GM18870 (cell line): ENCODE measurements at regions not wholly inside any gene's neighbourhood (a gene's known extent, or its start where the extent isn't known, plus 50 kb on each side); places are given as distances from the start of the nearest gene placed in this dataset.

Experiments
- ATAC-seq: cut with Tn5 transposase; IDR thresholded peaks from one replicate; pipeline ENCODE4 v1.9.1; 2021; ENCODE audit warnings: moderate library complexity; ENCODE audit not compliant: unreplicated experiment

- no peak for ATAC-seq
Observed at GRCh38 chr17:74032222-74032621, 171.3 kb upstream of the RPL38 start.

- no peak for ATAC-seq
Observed at GRCh38 chr17:74037320-74037719, 166.2 kb upstream of the RPL38 start.

- no peak for ATAC-seq
Observed at GRCh38 chr17:74040291-74040690, 163.2 kb upstream of the RPL38 start.

- no peak for ATAC-seq
Observed at GRCh38 chr17:74040729-74041128, 162.7 kb upstream of the RPL38 start.

GRCh38 chr17:74041869-74042640 is 161.4 kb upstream of the RPL38 start:
- ATAC-seq, result no peak

- no peak for ATAC-seq
Observed at GRCh38 chr17:74042744-74043486, 160.6 kb upstream of the RPL38 start.

- ATAC-seq, result no peak
Observed at GRCh38 chr17:74043976-74044375, 159.5 kb upstream of the RPL38 start.

- no peak for ATAC-seq
Observed at GRCh38 chr17:74045608-74046280, 157.7 kb upstream of the RPL38 start.

- ATAC-seq, result no peak
Observed at GRCh38 chr17:74049167-74049966, 154.1 kb upstream of the RPL38 start.

- ATAC-seq, result no peak
Observed at GRCh38 chr17:74049967-74050458, 153.5 kb upstream of the RPL38 start.

- ATAC-seq, result no peak
Observed at GRCh38 chr17:74051348-74051747, 152.1 kb upstream of the RPL38 start.

- no peak for ATAC-seq
Observed at GRCh38 chr17:74052993-74053711, 150.3 kb upstream of the RPL38 start.

- no peak for ATAC-seq
Observed at GRCh38 chr17:74053712-74054078, 149.8 kb upstream of the RPL38 start.

GRCh38 chr17:74054249-74054648 is 149.2 kb upstream of the RPL38 start:
- ATAC-seq, result no peak

- ATAC-seq, result no peak
Observed at GRCh38 chr17:74055508-74056160, 147.8 kb upstream of the RPL38 start.

- ATAC-seq, result no peak
Observed at GRCh38 chr17:74059479-74060240, 143.8 kb upstream of the RPL38 start.

GRCh38 chr17:74061758-74062157 is 141.7 kb upstream of the RPL38 start:
- no peak for ATAC-seq

GRCh38 chr17:74062234-74062633 is 141.2 kb upstream of the RPL38 start:
- no peak for ATAC-seq

- ATAC-seq, result no peak
Observed at GRCh38 chr17:74063439-74063838, 140.0 kb upstream of the RPL38 start.
